Stomach (tissue), 8 donors: ENCODE measurements at regions not wholly inside any gene's neighbourhood (a gene's known extent, or its start where the extent isn't known, plus 50 kb on each side); places are given as distances from the start of the nearest gene placed in this dataset.
"Not testable (repeated sequence)": the region's sequence is repeated elsewhere in the genome, so short reads cannot be mapped to it uniquely, and the experiment has no call there.

ENCODE experiments used
- DNase-seq, 2 donors: peaks; one replicate each; pipeline versions ENCODE4 v3.0.0 to v3.0.0-alpha.2; 2013 to 2019
- H3K27ac ChIP-seq, 5 donors: fragments of 200-600 bp in 4 of 5; sonication (generic) in 4 of 5; one replicate each; pipeline ENCODE4 v1.5.1; 2013 to 2019; ENCODE audit warnings: mild to moderate bottlenecking in 1 of 5, moderate library complexity in 1 of 5
- H3K27me3 ChIP-seq, 3 donors: fragments of 200-600 bp; sonication (generic); one replicate each; pipeline ENCODE4 v1.5.1; 2017 to 2019; ENCODE audit warnings: mixed run types in 1 of 3
- H3K36me3 ChIP-seq, 4 donors: fragments of 200-600 bp; sonication (generic); 1 replicate in 3 of 4; 2 replicates in 1 of 4; pipeline ENCODE4 v1.5.1; 2016 to 2019
- H3K4me1 ChIP-seq, 4 donors: fragments of 200-600 bp; sonication (generic); one replicate each; pipeline ENCODE4 v1.5.1; 2016 to 2019
- H3K4me3 ChIP-seq, 4 donors: fragments of 200-600 bp; sonication (generic) in 3 of 4; one replicate each; pipeline ENCODE4 v1.5.1; 2016 to 2019; ENCODE audit warnings: mild to moderate bottlenecking in 1 of 4
- H3K9me3 ChIP-seq, 4 donors: fragments of 200-600 bp; sonication (generic); one replicate each; pipeline ENCODE4 v1.5.1; 2016 to 2019
- CTCF ChIP-seq, 7 experiments: fragments of 450-650 bp in 4 of 7; fragments of 200-600 bp in 3 of 7; sonication (generic) in 3 of 7; IDR thresholded peaks; one replicate each; pipeline ENCODE4 v1.5.1; 2016 to 2019; ENCODE audit warnings: antibody characterized with exemption in 7 of 7, control low read depth in 2 of 7, mild to moderate bottlenecking in 1 of 7
- EP300 ChIP-seq: sonication (generic); formaldehyde crosslinking; IDR thresholded peaks from one replicate; pipeline ENCODE4 v1.6.1; 2017; ENCODE audit warnings: antibody characterized with exemption
- POLR2A ChIP-seq, 4 donors: fragments of 450-650 bp; IDR thresholded peaks; one replicate each; pipeline ENCODE4 v1.6.1; 2016; ENCODE audit warnings: antibody characterized with exemption in 4 of 4, control low read depth in 2 of 4, mild to moderate bottlenecking in 1 of 4, moderate library complexity in 1 of 4
- POLR2AphosphoS5 ChIP-seq, 3 donors: sonication (generic); formaldehyde crosslinking; IDR thresholded peaks; one replicate each; pipeline ENCODE4 v1.6.1; 2016; ENCODE audit warnings: antibody characterized with exemption in 3 of 3
- WGBS, 5 donors: extraction: QIAGEN DNeasy Blood & Tissue Kit in 3 of 5; methylation state at CpG; one replicate each; pipeline versions ENCODE4 v1.1.5 to v1.1.7; 2013 to 2018; 5-methylcytosine and 5-hydroxymethylcytosine counted together
- intact Hi-C: fragments of 100-400 bp; cut with DNase I; formaldehyde crosslinking; loops from one replicate; pipeline ENCODE4 v1.15.1; 2023; ENCODE audit warnings: low total_unique reads
- donor health status: healthy with polysubstance abuse.
- donor health status: Bipolar disorder and iron deficiency.
- donor health status: healthy.

GRCh38 chr1:217049081-217049480, 325.9 kb upstream of the ESRRG start:
- intact Hi-C loops: no loop called here
- Histone ChIP-seq H3K27ac (no peak overlapping the region), H3K36me3 (no peaks in the 10 kb centered on the region), H3K9me3 (no peaks in the 10 kb centered on the region), H3K4me3 (no peak overlapping the region), H3K4me1 (no peaks in the 10 kb centered on the region), H3K27me3 (no peaks in the 10 kb centered on the region)
- no peak for TF ChIP-seq POLR2A (IDR thresholded peaks at IDR 0.05)
- TF ChIP-seq POLR2AphosphoS5 (IDR thresholded peaks at IDR 0.05): no peak
- TF ChIP-seq CTCF (IDR thresholded peaks at IDR 0.05): no peak
- no peak for TF ChIP-seq EP300
- 92 to 100% (median 96%) methylated on average over 1 of the region's 1 CpG for WGBS, 5 donors
- DNase-seq: no peak

DNA sequence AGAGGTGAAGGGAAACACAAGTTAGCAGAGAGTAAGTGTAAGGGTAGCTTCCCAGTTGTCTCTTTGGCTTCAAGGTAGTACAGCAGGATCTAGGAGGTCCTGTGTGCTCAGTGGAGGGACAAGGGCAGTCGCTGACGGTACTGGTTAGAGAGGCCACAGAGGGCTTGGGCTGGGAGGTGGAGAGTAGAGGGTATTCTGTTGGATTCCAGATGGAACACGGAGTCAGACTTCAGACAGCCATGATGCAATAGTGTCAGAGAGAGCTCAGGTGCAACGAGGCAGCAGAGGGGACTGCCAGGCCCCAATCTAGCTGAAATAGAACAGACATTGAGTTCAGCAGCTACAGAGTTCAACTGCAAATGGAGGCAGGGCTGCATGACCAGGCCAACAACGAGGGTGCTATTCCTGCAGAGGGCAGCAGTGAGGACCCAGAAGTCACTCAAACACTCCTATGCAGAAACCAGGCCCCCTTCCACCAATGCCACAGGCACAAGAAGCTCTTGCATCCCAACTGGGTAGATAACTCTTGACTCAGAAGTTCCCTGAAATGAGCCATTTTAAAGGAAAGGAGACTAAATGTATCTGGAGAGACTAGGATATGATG, 325.0 kb upstream of the ESRRG start:
- Histone ChIP-seq H3K36me3 (no peaks in the 10 kb centered on the region), H3K27me3 (no peaks in the 10 kb centered on the region), H3K27ac (no peak overlapping the region), H3K4me3 (no peak overlapping the region), H3K4me1 (no peaks in the 10 kb centered on the region), H3K9me3 (no peaks in the 10 kb centered on the region)
- no peak for DNase-seq
- TF ChIP-seq POLR2AphosphoS5 (IDR thresholded peaks at IDR 0.05) (no peak), EP300 (no peak), CTCF (IDR thresholded peaks at IDR 0.05) (no peak), POLR2A (IDR thresholded peaks at IDR 0.05) (no peak)
- intact Hi-C loops: no loop called here
- 67 to 87% (median 72%) methylated on average over 4 to 5 of the region's 5 CpGs for WGBS, 5 donors

DNA sequence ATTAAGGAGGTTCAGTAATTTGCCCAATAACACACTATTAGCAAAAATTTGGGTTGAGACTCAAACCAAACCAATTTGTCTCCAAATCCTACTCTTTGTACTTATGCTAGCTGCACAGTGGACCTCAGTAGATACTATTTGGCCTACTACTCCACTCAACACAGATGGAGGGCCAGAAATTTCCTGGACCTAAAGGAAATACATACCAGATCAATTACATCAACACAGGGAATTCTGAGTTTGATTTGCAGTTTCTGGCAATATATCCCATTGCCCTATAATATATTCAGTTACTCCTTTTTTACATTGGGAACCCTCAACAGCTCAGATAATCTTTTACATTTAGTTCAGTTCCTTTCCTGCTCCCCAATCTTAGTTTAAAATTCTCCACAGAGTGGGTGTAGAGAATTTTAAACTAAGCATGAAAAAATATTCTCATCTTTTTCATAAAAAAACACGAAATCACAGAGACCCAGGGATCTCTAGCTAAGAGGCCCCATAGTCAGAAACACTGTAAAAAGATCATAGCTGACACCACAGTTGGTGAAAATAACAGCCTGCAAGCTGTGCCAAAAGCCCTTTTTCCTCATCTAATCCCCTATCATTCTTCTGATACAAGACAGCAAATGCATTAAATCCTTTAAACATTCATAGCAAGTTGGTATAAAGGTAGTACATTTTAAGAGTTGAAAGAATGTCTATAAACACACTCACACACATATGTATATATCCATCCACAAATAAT, 317.7 kb upstream of the ESRRG start:
- Histone ChIP-seq H3K4me3 (no peak overlapping the region), H3K27ac (no peak overlapping the region), H3K36me3 (no peaks in the 10 kb centered on the region), H3K9me3 (peaks cover 0 to 23% (median 12%) of the 10 kb centered on the region in 4 donors), H3K4me1 (peaks cover 0 to 4% (median 0%) of the 10 kb centered on the region in 4 donors), H3K27me3 (no peaks in the 10 kb centered on the region)
- intact Hi-C loops: no loop called here
- no peak for DNase-seq
- TF ChIP-seq POLR2AphosphoS5 (IDR thresholded peaks at IDR 0.05) (no peak), EP300 (no peak)
- WGBS, 5 donors: 60 to 76% (median 68%) methylated on average over 1 of the region's 1 CpG

GRCh38 chr1:217039926-217040325, 316.7 kb upstream of the ESRRG start:
- Histone ChIP-seq H3K36me3 (no peaks in the 10 kb centered on the region), H3K4me3 (no peak overlapping the region), H3K27me3 (no peaks in the 10 kb centered on the region), H3K9me3 (peaks cover 0 to 23% (median 12%) of the 10 kb centered on the region in 4 donors), H3K27ac (no peak overlapping the region), H3K4me1 (peaks cover 0 to 4% (median 0%) of the 10 kb centered on the region in 4 donors)
- TF ChIP-seq POLR2A (IDR thresholded peaks at IDR 0.05): no peak
- TF ChIP-seq CTCF (IDR thresholded peaks at IDR 0.05): no peak
- TF ChIP-seq POLR2AphosphoS5 (IDR thresholded peaks at IDR 0.05): no peak
- no peak for TF ChIP-seq EP300
- DNase-seq: no peak
- 85 to 96% (median 93%) methylated on average over 2 of the region's 2 CpGs for WGBS, 5 donors
- intact Hi-C loops: no loop called here

GRCh38 chr1:217039139-217039538, 315.9 kb upstream of the ESRRG start:
- H3K36me3 ChIP-seq, H3K4me1 ChIP-seq, H3K27me3 ChIP-seq, intact Hi-C loops, DNase-seq, H3K4me3 ChIP-seq, H3K27ac ChIP-seq: not testable (repeated sequence)
- peaks cover 0 to 23% (median 12%) of the 10 kb centered on the region in 4 donors for H3K9me3 ChIP-seq
- WGBS, 5 donors: 91 to 96% (median 93%) methylated on average over 3 of the region's 3 CpGs
